ENCODE measurements at regions not wholly inside any gene's neighbourhood (a gene's known extent, or its start where the extent isn't known, plus 50 kb on each side); places are given as distances from the start of the nearest gene placed in this dataset.

- TF ChIP-seq EZH2 (IDR thresholded peaks at IDR 0.05; ENCODE audit: borderline replicate concordance, insufficient read depth, low read length, poor library complexity, severe bottlenecking) (no peak), CTCF (IDR thresholded peaks at IDR 0.05; ENCODE audit: poor library complexity, severe bottlenecking) (no peak), POLR2AphosphoS5 (IDR thresholded peaks at IDR 0.05) (no peak), EP300 (conservative IDR thresholded peaks at IDR 0.05; ENCODE audit: poor library complexity, severe bottlenecking) (no peak), REST (IDR thresholded peaks at IDR 0.05; ENCODE audit: borderline replicate concordance) (no peak)
These were observed 195.6 kb upstream of the TPM1 start for GRCh38 chr15:62846805-62847495.
